B cell (primary cell): ENCODE measurements at regions not wholly inside any gene's neighbourhood (a gene's known extent, or its start where the extent isn't known, plus 50 kb on each side); places are given as distances from the start of the nearest gene placed in this dataset.

ENCODE experiments used
- ATAC-seq: fragments of 200-7000 bp; cut with Tn5 transposase; one replicate; pipeline ENCODE4 v1.10.0; 2021; ENCODE audit warnings: low read depth, mild to moderate bottlenecking, moderate number of reproducible peaks, moderate library complexity
- CTCF ChIA-PET: fragments of 350-600 bp; sonication (Branson Sonifier 250); formaldehyde crosslinking; loops from one replicate; lab custom pipeline; 2021; ENCODE audit warnings: antibody characterized with exemption, inconsistent platforms; lab: Charles Lee
- POLR2A ChIA-PET: fragments of 350-600 bp; sonication (Branson Sonifier 250); formaldehyde crosslinking; loops from one replicate; lab custom pipeline; 2021; ENCODE audit warnings: antibody characterized with exemption; lab: Charles Lee
- DNase-seq: peaks from one replicate; pipeline ENCODE4 v3.0.0; 2013
- H2AFZ ChIP-seq: 2 replicates; pipeline ENCODE4 v1.6.1; 2012; ENCODE audit warnings: mild to moderate bottlenecking, low read depth, low read length; ENCODE audit not compliant: insufficient read depth, poor library complexity, severe bottlenecking
- H3K27ac ChIP-seq, 2 donors: 1 replicate in 1 of 2; 2 replicates in 1 of 2; pipeline ENCODE4 v1.5.1; 2012 to 2013; ENCODE audit warnings: low read length in 2 of 2, mild to moderate bottlenecking in 2 of 2, moderate library complexity in 1 of 2
- H3K27me3 ChIP-seq, 4 experiments: fragments of 200-600 bp in 1 of 4; sonication (generic) in 1 of 4; replicated peaks in 1 of 4; 1 replicate in 2 of 4; 2 replicates in 2 of 4; pipeline versions ENCODE4 v1.6.1 to v1.7.0; 2013 to 2016; ENCODE audit warnings: low read length in 3 of 4, mild to moderate bottlenecking in 2 of 4, mixed read lengths in 1 of 4, moderate library complexity in 1 of 4; ENCODE audit not compliant: insufficient read depth in 4 of 4, control insufficient read depth in 3 of 4; ENCODE audit errors: control extremely low read depth in 1 of 4
- H3K36me3 ChIP-seq, 2 experiments: replicated peaks in 1 of 2; 1 replicate in 1 of 2; 2 replicates in 1 of 2; pipeline versions ENCODE4 v1.6.1 to v1.7.1; 2013; ENCODE audit warnings: low read length in 1 of 2; ENCODE audit not compliant: insufficient read depth in 2 of 2, control insufficient read depth in 1 of 2; ENCODE audit errors: control extremely low read depth in 1 of 2, extremely low read depth in 1 of 2
- H3K4me1 ChIP-seq, 2 donors: fragments of 200-600 bp in 1 of 2; sonication (generic) in 1 of 2; 1 replicate in 1 of 2; 2 replicates in 1 of 2; pipeline versions ENCODE4 v1.5.1 to v1.6.1; 2013 to 2017; ENCODE audit warnings: low read length in 2 of 2; ENCODE audit not compliant: control insufficient read depth in 2 of 2, insufficient read depth in 2 of 2
- H3K4me2 ChIP-seq: replicated peaks from 2 replicates; pipeline ENCODE3; 2012; ENCODE audit warnings: mild to moderate bottlenecking, low read depth, low read length; ENCODE audit not compliant: poor library complexity, severe bottlenecking
- H3K4me3 ChIP-seq, 5 experiments: fragments of 200-600 bp in 1 of 5; sonication (generic) in 1 of 5; 1 replicate in 3 of 5; 2 replicates in 2 of 5; pipeline versions ENCODE4 v1.5.1 to v1.7.0; 2011 to 2016; ENCODE audit warnings: low read length in 4 of 5, mild to moderate bottlenecking in 4 of 5, low read depth in 2 of 5, control low read depth in 1 of 5, moderate library complexity in 1 of 5; ENCODE audit not compliant: insufficient read depth in 1 of 5; ENCODE audit errors: control extremely low read depth in 1 of 5, extremely low read depth in 1 of 5
- H3K79me2 ChIP-seq: fragments of 200-600 bp; sonication (generic); one replicate; pipeline ENCODE4 v1.6.0; 2016; ENCODE audit warnings: low read length; ENCODE audit not compliant: control insufficient read depth, insufficient read depth
- H3K9ac ChIP-seq: fragments of 200-600 bp; sonication (generic); 2 replicates; pipeline ENCODE4 v1.6.1; 2017; ENCODE audit warnings: mild to moderate bottlenecking, low read length, moderate library complexity
- H3K9me3 ChIP-seq, 3 donors: one replicate each; pipeline versions ENCODE4 v1.6.1 to v1.7.1; 2013; ENCODE audit warnings: low read length in 2 of 3; ENCODE audit not compliant: control insufficient read depth in 2 of 3, insufficient read depth in 1 of 3; ENCODE audit errors: control extremely low read depth in 1 of 3
- H4K20me1 ChIP-seq: 2 replicates; pipeline ENCODE4 v1.6.0; 2012; ENCODE audit warnings: mild to moderate bottlenecking, low read length; ENCODE audit not compliant: insufficient read depth, control insufficient read depth, poor library complexity, severe bottlenecking
- H3K27ac Mint-ChIP-seq: one replicate; pipeline ENCODE4 v1.8.0; 2021; ENCODE audit warnings: mixed read lengths
- H3K27me3 Mint-ChIP-seq: one replicate; pipeline ENCODE4 v1.8.0; 2021; ENCODE audit warnings: mixed read lengths
- H3K4me1 Mint-ChIP-seq: one replicate; pipeline ENCODE4 v1.8.0; 2021; ENCODE audit warnings: mixed read lengths
- H3K4me3 Mint-ChIP-seq: one replicate; pipeline ENCODE4 v1.8.0; 2021; ENCODE audit warnings: mixed read lengths
- H3K9me3 Mint-ChIP-seq: one replicate; pipeline ENCODE4 v1.8.0; 2022; ENCODE audit warnings: mixed read lengths; ENCODE audit not compliant: insufficient read depth
- EZH2 ChIP-seq: IDR thresholded peaks from 2 replicates; pipeline ENCODE4 v1.6.1; 2012; ENCODE audit warnings: borderline replicate concordance, low read depth, mild to moderate bottlenecking, moderate library complexity, low read length; ENCODE audit not compliant: insufficient read depth, poor library complexity, severe bottlenecking
- WGBS: methylation state at CpG from one replicate; pipeline ENCODE4 v1.1.5; 2013; ENCODE audit warnings: missing lambda C conversion rate; ENCODE audit not compliant: insufficient coverage; 5-methylcytosine and 5-hydroxymethylcytosine counted together
- intact Hi-C: fragments of 100-400 bp; cut with micrococcal nuclease; formaldehyde crosslinking; loops from one replicate; pipeline ENCODE4 v1.10.0; 2022
- TF ChIP-seq, protein P1 (sequence below): fragments of 200-600 bp; IDR thresholded peaks from one replicate; pipeline ENCODE4 v1.8.0; 2022; ENCODE audit warnings: antibody characterized with exemption, mild to moderate bottlenecking

DNA sequence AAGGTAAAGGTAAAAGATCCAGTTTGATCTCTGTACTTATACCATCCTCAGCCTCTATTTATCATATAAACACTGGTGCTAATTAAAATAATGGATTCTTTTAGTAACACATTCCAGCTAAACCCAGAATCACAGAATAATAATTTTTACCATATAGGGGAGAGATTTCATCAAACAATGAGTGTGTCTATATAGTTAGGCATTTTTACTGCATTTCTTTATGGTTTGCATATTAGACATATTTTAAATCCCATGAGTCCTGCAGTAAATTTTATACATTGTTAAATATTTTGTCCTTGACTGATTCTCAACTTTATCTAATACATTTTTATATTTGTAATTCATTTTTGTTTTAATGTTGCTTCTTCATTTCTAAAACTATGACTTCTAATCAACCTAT, 323.7 kb upstream of the AGTR1 start:
- ChIA-PET CTCF (no interaction called here), POLR2A (no interaction called here)
- Histone ChIP-seq H3K36me3 (no peaks in the 10 kb centered on the region), H3K9ac (no peak overlapping the region), H3K79me2 (no peaks in the 10 kb centered on the region), H3K4me3 (no peak overlapping the region), H3K4me2 (no peak overlapping the region), H3K27me3 (no peaks in the 10 kb centered on the region), H3K9me3 (no peaks in the 10 kb centered on the region), H2AFZ (no peak overlapping the region), H3K27ac (no peak overlapping the region), H3K4me1 (no peaks in the 10 kb centered on the region), H4K20me1 (no peaks in the 10 kb centered on the region)
- TF ChIP-seq, protein P1, sequence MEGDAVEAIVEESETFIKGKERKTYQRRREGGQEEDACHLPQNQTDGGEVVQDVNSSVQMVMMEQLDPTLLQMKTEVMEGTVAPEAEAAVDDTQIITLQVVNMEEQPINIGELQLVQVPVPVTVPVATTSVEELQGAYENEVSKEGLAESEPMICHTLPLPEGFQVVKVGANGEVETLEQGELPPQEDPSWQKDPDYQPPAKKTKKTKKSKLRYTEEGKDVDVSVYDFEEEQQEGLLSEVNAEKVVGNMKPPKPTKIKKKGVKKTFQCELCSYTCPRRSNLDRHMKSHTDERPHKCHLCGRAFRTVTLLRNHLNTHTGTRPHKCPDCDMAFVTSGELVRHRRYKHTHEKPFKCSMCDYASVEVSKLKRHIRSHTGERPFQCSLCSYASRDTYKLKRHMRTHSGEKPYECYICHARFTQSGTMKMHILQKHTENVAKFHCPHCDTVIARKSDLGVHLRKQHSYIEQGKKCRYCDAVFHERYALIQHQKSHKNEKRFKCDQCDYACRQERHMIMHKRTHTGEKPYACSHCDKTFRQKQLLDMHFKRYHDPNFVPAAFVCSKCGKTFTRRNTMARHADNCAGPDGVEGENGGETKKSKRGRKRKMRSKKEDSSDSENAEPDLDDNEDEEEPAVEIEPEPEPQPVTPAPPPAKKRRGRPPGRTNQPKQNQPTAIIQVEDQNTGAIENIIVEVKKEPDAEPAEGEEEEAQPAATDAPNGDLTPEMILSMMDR: no peak
- TF ChIP-seq EZH2: no peak
- DNase-seq: no peak
- intact Hi-C loops: no loop called here
- H3K4me1 Mint-ChIP-seq: no peaks in the 10 kb centered on the region
- no peak overlapping the region for H3K4me3 Mint-ChIP-seq
- no peaks in the 10 kb centered on the region for H3K9me3 Mint-ChIP-seq
- H3K27ac Mint-ChIP-seq: no peak overlapping the region
- no peaks in the 10 kb centered on the region for H3K27me3 Mint-ChIP-seq
- no peak for ATAC-seq

DNA sequence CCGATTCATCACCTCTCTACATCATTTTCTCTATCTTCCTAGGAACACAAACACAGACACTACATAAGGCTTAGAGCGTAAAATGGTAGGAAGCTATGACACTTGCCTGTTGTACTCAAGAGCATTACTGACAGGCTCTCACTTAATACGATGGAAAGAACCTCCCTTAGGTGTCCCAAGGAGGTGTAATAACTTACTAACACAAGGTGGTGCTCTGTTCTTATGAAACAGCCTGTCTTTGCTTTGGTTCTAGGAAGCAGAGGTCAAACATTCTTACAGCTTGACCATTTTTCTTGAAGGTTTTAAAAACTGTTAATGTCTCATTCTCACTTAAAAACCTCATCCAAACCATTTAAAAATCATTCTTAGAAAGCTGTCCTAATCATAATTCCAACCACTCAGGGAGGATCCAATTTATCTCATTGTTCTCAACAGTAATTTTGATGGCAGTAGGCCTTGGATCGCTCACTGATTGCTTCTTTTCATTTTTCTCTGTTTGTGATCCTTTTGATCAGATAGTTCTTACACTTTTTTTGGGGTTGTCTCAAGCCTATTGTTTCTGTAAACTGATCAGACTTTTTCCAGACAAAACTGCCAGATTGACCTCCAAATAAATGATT, 317.8 kb upstream of the AGTR1 start:
- Mint-ChIP-seq H3K27me3 (no peaks in the 10 kb centered on the region), H3K27ac (no peak overlapping the region), H3K4me1 (no peaks in the 10 kb centered on the region), H3K4me3 (no peak overlapping the region), H3K9me3 (no peaks in the 10 kb centered on the region)
- H3K79me2 ChIP-seq: no peaks in the 10 kb centered on the region
- H4K20me1 ChIP-seq: no peaks in the 10 kb centered on the region
- H3K27ac ChIP-seq: no peak overlapping the region
- ChIA-PET POLR2A (no interaction called here), CTCF (no interaction called here)
- intact Hi-C loops: no loop called here
- no peaks in the 10 kb centered on the region for H3K27me3 ChIP-seq
- H3K36me3 ChIP-seq: no peaks in the 10 kb centered on the region
- no peak for TF ChIP-seq EZH2
- TF ChIP-seq, protein P1: no peak
- DNase-seq (no peak), ATAC-seq (no peak)
- no peak overlapping the region for H3K9ac ChIP-seq
- no peak overlapping the region for H3K4me3 ChIP-seq
- no peaks in the 10 kb centered on the region for H3K4me1 ChIP-seq
- H3K9me3 ChIP-seq: no peaks in the 10 kb centered on the region
- no peak overlapping the region for H2AFZ ChIP-seq
- no CpG with 5 or more reads among the region's 4 CpGs for WGBS
- no peak overlapping the region for H3K4me2 ChIP-seq
